Gastrocnemius medialis (tissue), 4 donors: ENCODE measurements at regions not wholly inside any gene's neighbourhood (a gene's known extent, or its start where the extent isn't known, plus 50 kb on each side); places are given as distances from the start of the nearest gene placed in this dataset.

Source experiments
- ATAC-seq, 2 donors: fragments of 150-250 bp; one replicate each; pipeline ENCODE4 v1.9.1; 2016
- DNase-seq, 2 donors: peaks; one replicate each; pipeline ENCODE4 v3.0.0-alpha.2; 2019
- H3K27ac ChIP-seq, 4 donors: fragments of 200-600 bp; sonication (generic); 1 replicate in 1 of 4; 2 replicates in 3 of 4; pipeline ENCODE4 v1.5.1; 2016 to 2018; ENCODE audit warnings: mild to moderate bottlenecking in 2 of 4, moderate library complexity in 1 of 4
- H3K27me3 ChIP-seq, 3 donors: fragments of 200-600 bp; sonication (generic) in 2 of 3; 1 replicate in 1 of 3; 2 replicates in 2 of 3; pipeline versions ENCODE4 v1.5.1 to v1.6.0; 2016 to 2019; ENCODE audit warnings: mild to moderate bottlenecking in 1 of 3, moderate library complexity in 1 of 3
- H3K36me3 ChIP-seq, 2 donors: fragments of 200-600 bp; sonication (generic) in 1 of 2; one replicate each; pipeline ENCODE4 v1.5.1; 2017 to 2018
- H3K4me1 ChIP-seq, 2 donors: fragments of 200-600 bp; sonication (generic) in 1 of 2; one replicate each; pipeline ENCODE4 v1.5.1; 2016 to 2017; ENCODE audit warnings: mild to moderate bottlenecking in 2 of 2
- H3K4me3 ChIP-seq, 4 donors: fragments of 200-600 bp; sonication (generic) in 3 of 4; 1 replicate in 1 of 4; 2 replicates in 3 of 4; pipeline ENCODE4 v1.5.1; 2016 to 2019; ENCODE audit warnings: mild to moderate bottlenecking in 2 of 4
- H3K9me3 ChIP-seq, 3 donors: fragments of 200-600 bp; sonication (generic) in 2 of 3; 1 replicate in 1 of 3; 2 replicates in 2 of 3; pipeline ENCODE4 v1.5.1; 2016 to 2019
- CTCF ChIP-seq, 5 experiments: fragments of 450-650 bp in 3 of 5; fragments of 200-600 bp in 2 of 5; sonication (generic) in 2 of 5; IDR thresholded peaks in 4 of 5; conservative IDR thresholded peaks in 1 of 5; 1 replicate in 4 of 5; 2 replicates in 1 of 5; pipeline ENCODE4 v1.5.1; 2016 to 2019; ENCODE audit warnings: antibody characterized with exemption in 5 of 5, mild to moderate bottlenecking in 3 of 5, moderate library complexity in 3 of 5
- POLR2A ChIP-seq, 2 donors: fragments of 450-650 bp; IDR thresholded peaks; one replicate each; pipeline ENCODE4 v1.6.1; 2017; ENCODE audit warnings: antibody characterized with exemption in 2 of 2, mild to moderate bottlenecking in 2 of 2, moderate library complexity in 2 of 2
- in situ Hi-C, 4 donors: fragments of 200-750 bp; cut with MboI; loops; one replicate each; pipeline versions ENCODE4 v1.15.0 to v1.8.0; 2017; ENCODE audit warnings: low sequenced_read_pairs in 4 of 4
- intact Hi-C: fragments of 100-400 bp; cut with DNase I; formaldehyde crosslinking; loops from one replicate; pipeline ENCODE4 v1.15.1; 2023; ENCODE audit warnings: low total_unique reads

DNA sequence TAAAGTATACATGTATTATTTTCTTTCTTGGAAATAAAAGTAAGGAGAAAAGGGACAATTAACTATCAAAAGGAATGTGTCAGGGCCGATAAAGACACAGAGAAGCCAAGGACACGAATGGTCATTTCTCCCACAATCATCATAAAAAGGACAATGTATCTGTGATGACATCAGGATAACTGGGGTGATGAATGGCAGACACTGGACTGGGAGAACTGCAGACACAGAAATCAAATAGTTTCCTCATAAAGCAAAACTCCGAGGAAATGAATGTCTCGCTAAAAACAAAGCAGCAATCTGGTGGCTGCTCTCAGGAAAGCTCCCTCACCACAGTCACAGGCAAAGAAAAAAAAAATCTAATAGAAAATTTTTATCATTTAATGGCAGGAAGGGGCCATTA lies 69.3 kb upstream of the NPY start:
- no peak for TF ChIP-seq POLR2A (IDR thresholded peaks at IDR 0.05)
- TF ChIP-seq CTCF (IDR thresholded peaks at IDR 0.05 in 4 of 5, conservative IDR thresholded peaks at IDR 0.05 in 1 of 5), result no peak
- intact Hi-C loops (no loop called here), in situ Hi-C loops (no loop called here)
- no peak overlapping the region for H3K4me3 ChIP-seq
- DNase-seq (no peak), ATAC-seq (no peak)
- no peak overlapping the region for H3K27ac ChIP-seq
- H3K9me3 ChIP-seq, result no peaks in the 10 kb centered on the region
- H3K4me1 ChIP-seq, result no peaks in the 10 kb centered on the region
- H3K36me3 ChIP-seq, result no peaks in the 10 kb centered on the region
- H3K27me3 ChIP-seq, result no peaks in the 10 kb centered on the region

GRCh38 chr7:24216576-24217125 lies 67.3 kb upstream of the NPY start:
- Histone ChIP-seq H3K27ac (no peak overlapping the region), H3K4me3 (no peak overlapping the region), H3K36me3 (no peaks in the 10 kb centered on the region), H3K27me3 (no peaks in the 10 kb centered on the region), H3K4me1 (no peaks in the 10 kb centered on the region), H3K9me3 (no peaks in the 10 kb centered on the region)
- in situ Hi-C loops, result no loop called here
- no peak for DNase-seq
- no peak for TF ChIP-seq POLR2A (IDR thresholded peaks at IDR 0.05)
- no peak for TF ChIP-seq CTCF (IDR thresholded peaks at IDR 0.05 in 4 of 5, conservative IDR thresholded peaks at IDR 0.05 in 1 of 5)
- no peak for ATAC-seq
- intact Hi-C loops, result no loop called here

GRCh38 chr7:24221500-24221899 lies 62.5 kb upstream of the NPY start:
- ATAC-seq, result no peak
- Histone ChIP-seq H3K9me3 (no peaks in the 10 kb centered on the region), H3K4me1 (no peaks in the 10 kb centered on the region), H3K27ac (no peak overlapping the region), H3K27me3 (no peaks in the 10 kb centered on the region), H3K36me3 (no peaks in the 10 kb centered on the region), H3K4me3 (no peak overlapping the region)
- intact Hi-C loops, result no loop called here
- in situ Hi-C loops, result no loop called here
- no peak for TF ChIP-seq POLR2A (IDR thresholded peaks at IDR 0.05)
- no peak for TF ChIP-seq CTCF (IDR thresholded peaks at IDR 0.05 in 4 of 5, conservative IDR thresholded peaks at IDR 0.05 in 1 of 5)
- DNase-seq, result no peak

DNA sequence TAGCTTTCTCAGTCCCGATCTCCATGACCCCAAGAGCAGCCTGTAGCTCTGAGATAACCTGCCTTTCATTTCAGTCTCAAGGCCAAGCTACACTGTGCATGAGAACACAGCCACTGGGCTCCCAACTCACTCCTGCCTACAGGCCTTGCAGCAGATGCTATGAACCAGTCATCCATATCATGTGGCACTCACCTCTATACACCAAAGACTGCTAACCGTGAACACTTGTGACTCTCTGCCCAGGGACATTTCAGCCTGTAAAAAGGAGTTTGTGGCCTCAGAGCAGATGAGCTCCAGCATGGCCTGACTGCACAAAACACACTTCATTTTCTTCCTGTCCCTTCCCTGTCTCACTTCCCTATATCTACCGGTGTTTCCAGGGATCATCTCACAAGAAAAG lies 56.9 kb upstream of the NPY start:
- in situ Hi-C loops (no loop called here), intact Hi-C loops (no loop called here)
- ATAC-seq (no peak), DNase-seq (no peak)
- Histone ChIP-seq H3K36me3 (no peaks in the 10 kb centered on the region), H3K4me1 (no peaks in the 10 kb centered on the region), H3K27me3 (no peaks in the 10 kb centered on the region), H3K27ac (no peak overlapping the region), H3K9me3 (no peaks in the 10 kb centered on the region), H3K4me3 (no peak overlapping the region)
- TF ChIP-seq CTCF (IDR thresholded peaks at IDR 0.05 in 4 of 5, conservative IDR thresholded peaks at IDR 0.05 in 1 of 5), result no peak
- no peak for TF ChIP-seq POLR2A (IDR thresholded peaks at IDR 0.05)
